SK-N-MC (cell line): ENCODE measurements at regions not wholly inside any gene's neighbourhood (a gene's known extent, or its start where the extent isn't known, plus 50 kb on each side); places are given as distances from the start of the nearest gene placed in this dataset.

ENCODE experiments used
- EZH2 ChIP-seq: fragments of 200-600 bp; sonication (generic); IDR thresholded peaks from one replicate; pipeline ENCODE4 v1.6.1; 2017; ENCODE audit warnings: antibody characterized with exemption
- FOXP2 ChIP-seq: optimal IDR thresholded peaks from 2 replicates; pipeline ENCODE3; 2011; ENCODE audit warnings: mild to moderate bottlenecking, moderate library complexity; ENCODE audit not compliant: insufficient read depth; ENCODE audit errors: extremely low read length, control extremely low read depth
- POLR2AphosphoS5 ChIP-seq: IDR thresholded peaks from 2 replicates; pipeline ENCODE4 v1.6.1; 2012; ENCODE audit warnings: mild to moderate bottlenecking, low read depth, low read length, borderline replicate concordance

GRCh38 chr5:1737790-1738405, 61.7 kb downstream of the MRPL36 start:
- TF ChIP-seq POLR2AphosphoS5 (no peak), EZH2 (no peak), FOXP2 (no peak)
